Keratinocyte (primary cell): ENCODE measurements at regions not wholly inside any gene's neighbourhood (a gene's known extent, or its start where the extent isn't known, plus 50 kb on each side); places are given as distances from the start of the nearest gene placed in this dataset.

ENCODE experiments used
- CTCF ChIP-seq, 3 experiments: IDR thresholded peaks in 1 of 3; conservative IDR thresholded peaks in 1 of 3; optimal IDR thresholded peaks in 1 of 3; 2 replicates in 2 of 3; 3 replicates in 1 of 3; pipeline versions ENCODE3 to v1.5.1; 2011; ENCODE audit warnings: low read length in 3 of 3, mild to moderate bottlenecking in 3 of 3, moderate library complexity in 2 of 3, control low read depth in 1 of 3, inconsistent platforms in 1 of 3; ENCODE audit not compliant: insufficient read depth in 2 of 3; ENCODE audit errors: extremely low read depth in 1 of 3
- EZH2 ChIP-seq: IDR thresholded peaks from one replicate; pipeline ENCODE4 v1.6.1; 2012; ENCODE audit warnings: inconsistent platforms, mild to moderate bottlenecking, low read length, moderate library complexity

- TF ChIP-seq CTCF (optimal IDR thresholded peaks at IDR 0.05 in 1 of 3, IDR thresholded peaks at IDR 0.05 in 1 of 3, conservative IDR thresholded peaks at IDR 0.05 in 1 of 3; ENCODE audit: extremely low read depth in 1 of 3, insufficient read depth in 2 of 3, low read length in 3 of 3) (no peak), EZH2 (no peak)
These were observed 141.6 kb downstream of the HS3ST1 start for GRCh38 chr4:11287055-11287454.
